Mesodermal cell (in vitro differentiated cells): ENCODE measurements at regions not wholly inside any gene's neighbourhood (a gene's known extent, or its start where the extent isn't known, plus 50 kb on each side); places are given as distances from the start of the nearest gene placed in this dataset.

Experiments used
- H3K27ac ChIP-seq: 2 replicates; pipeline ENCODE4 v1.7.0; 2013; ENCODE audit warnings: mild to moderate bottlenecking, low read depth, low read length, moderate library complexity; ENCODE audit not compliant: severe bottlenecking
- H3K36me3 ChIP-seq: 2 replicates; pipeline ENCODE4 v1.7.1; 2013; ENCODE audit warnings: mild to moderate bottlenecking, low read length, moderate library complexity; ENCODE audit not compliant: control insufficient read depth, insufficient read depth
- H3K4me1 ChIP-seq: one replicate; pipeline ENCODE4 v1.7.1; 2013; ENCODE audit warnings: mild to moderate bottlenecking, low read length; ENCODE audit not compliant: insufficient read depth, control insufficient read depth, poor library complexity, severe bottlenecking
- H3K4me3 ChIP-seq: 2 replicates; pipeline ENCODE4 v1.7.0; 2013; ENCODE audit warnings: low read length, control low read depth, mild to moderate bottlenecking; ENCODE audit not compliant: insufficient read depth, poor library complexity, severe bottlenecking; ENCODE audit errors: extremely low read depth
- H3K9me3 ChIP-seq: 2 replicates; pipeline ENCODE4 v1.7.1; 2013; ENCODE audit warnings: mild to moderate bottlenecking, low read length, moderate library complexity; ENCODE audit not compliant: control insufficient read depth
- WGBS, 2 experiments: methylation state at CpG; one replicate each; pipeline ENCODE4 v1.1.5; 2013; ENCODE audit warnings: missing lambda C conversion rate in 2 of 2; ENCODE audit not compliant: insufficient coverage in 2 of 2; 5-methylcytosine and 5-hydroxymethylcytosine counted together

GRCh38 chr9:105921057-105921726 is 226.9 kb downstream of the TMEM38B start:
- Histone ChIP-seq H3K4me3 (no peak overlapping the region), H3K4me1 (no peaks in the 10 kb centered on the region), H3K27ac (no peak overlapping the region), H3K9me3 (no peaks in the 10 kb centered on the region), H3K36me3 (no peaks in the 10 kb centered on the region)
- no CpG with 5 or more reads among the region's 4 CpGs for WGBS, 2 experiments

- Histone ChIP-seq H3K36me3 (no peaks in the 10 kb centered on the region), H3K4me3 (no peak overlapping the region), H3K9me3 (no peaks in the 10 kb centered on the region), H3K4me1 (no peaks in the 10 kb centered on the region), H3K27ac (no peak overlapping the region)
- WGBS, 2 experiments = no CpG with 5 or more reads among the region's 2 CpGs
Observed at GRCh38 chr9:105928416-105928815, 234.1 kb downstream of the TMEM38B start.

- Histone ChIP-seq H3K36me3 (no peaks in the 10 kb centered on the region), H3K27ac (no peak overlapping the region), H3K4me1 (no peaks in the 10 kb centered on the region), H3K4me3 (no peak overlapping the region), H3K9me3 (no peaks in the 10 kb centered on the region)
- WGBS, 2 experiments = 90 to 100% methylated on average over 3 to 4 of the region's 5 CpGs
Observed at GRCh38 chr9:105930011-105930627, 235.8 kb downstream of the TMEM38B start.

- no peak overlapping the region for H3K4me3 ChIP-seq
- no peaks in the 10 kb centered on the region for H3K9me3 ChIP-seq
- H3K4me1 ChIP-seq = no peaks in the 10 kb centered on the region
- H3K27ac ChIP-seq = no peak overlapping the region
- no peaks in the 10 kb centered on the region for H3K36me3 ChIP-seq
Observed at GRCh38 chr9:105932276-105932675, 237.9 kb downstream of the TMEM38B start.

GRCh38 chr9:105950448-105950847 is 256.1 kb downstream of the TMEM38B start:
- Histone ChIP-seq H3K27ac (no peak overlapping the region), H3K36me3 (no peaks in the 10 kb centered on the region), H3K4me3 (no peak overlapping the region), H3K4me1 (peaks cover 3% of the 10 kb centered on the region), H3K9me3 (no peaks in the 10 kb centered on the region)
- 88 to 91% methylated on average over 2 of the region's 2 CpGs for WGBS, 2 experiments

GRCh38 chr9:105950894-105951293 is 256.6 kb downstream of the TMEM38B start:
- H3K4me1 ChIP-seq = peaks cover 3% of the 10 kb centered on the region
- H3K4me3 ChIP-seq = no peak overlapping the region
- no CpG with 5 or more reads among the region's 1 CpG for WGBS, 2 experiments
- H3K9me3 ChIP-seq = no peaks in the 10 kb centered on the region
- H3K27ac ChIP-seq = no peak overlapping the region
- no peaks in the 10 kb centered on the region for H3K36me3 ChIP-seq

GRCh38 chr9:105954517-105954916 is 260.2 kb downstream of the TMEM38B start:
- WGBS, 2 experiments = no CpG with 5 or more reads among the region's 1 CpG
- Histone ChIP-seq H3K4me3 (no peak overlapping the region), H3K27ac (no peak overlapping the region), H3K36me3 (no peaks in the 10 kb centered on the region), H3K9me3 (no peaks in the 10 kb centered on the region), H3K4me1 (peaks cover 3% of the 10 kb centered on the region)

- no peaks in the 10 kb centered on the region for H3K36me3 ChIP-seq
- peaks cover 3% of the 10 kb centered on the region for H3K4me1 ChIP-seq
- H3K4me3 ChIP-seq = no peak overlapping the region
- WGBS, 2 experiments = 67 to 83% methylated on average over 1 of the region's 1 CpG
- H3K9me3 ChIP-seq = no peaks in the 10 kb centered on the region
- H3K27ac ChIP-seq = no peak overlapping the region
Observed at GRCh38 chr9:105957830-105958229, 263.5 kb downstream of the TMEM38B start.

GRCh38 chr9:105958587-105958986 is 264.2 kb downstream of the TMEM38B start:
- Histone ChIP-seq H3K4me3 (no peak overlapping the region), H3K4me1 (peaks cover 3% of the 10 kb centered on the region), H3K36me3 (no peaks in the 10 kb centered on the region), H3K27ac (no peak overlapping the region), H3K9me3 (no peaks in the 10 kb centered on the region)
- WGBS, 2 experiments = 92 to 100% methylated on average over 1 to 2 of the region's 3 CpGs

- Histone ChIP-seq H3K36me3 (no peaks in the 10 kb centered on the region), H3K4me1 (no peaks in the 10 kb centered on the region), H3K4me3 (no peak overlapping the region), H3K9me3 (no peaks in the 10 kb centered on the region), H3K27ac (no peak overlapping the region)
- WGBS, 2 experiments = 60% methylated on average over 1 of the region's 3 CpGs; no CpG with 5 or more reads in 1 of the 2 experiments
Observed at GRCh38 chr9:105959531-105959930, 265.2 kb downstream of the TMEM38B start.

GRCh38 chr9:105963343-105964099 is 269.2 kb downstream of the TMEM38B start:
- Histone ChIP-seq H3K9me3 (no peaks in the 10 kb centered on the region), H3K27ac (no peak overlapping the region), H3K36me3 (no peaks in the 10 kb centered on the region), H3K4me3 (no peak overlapping the region), H3K4me1 (no peaks in the 10 kb centered on the region)
- WGBS, 2 experiments = 80 to 83% methylated on average over 1 of the region's 4 CpGs
